ENCODE measurements at regions not wholly inside any gene's neighbourhood (a gene's known extent, or its start where the extent isn't known, plus 50 kb on each side); places are given as distances from the start of the nearest gene placed in this dataset.

DNA sequence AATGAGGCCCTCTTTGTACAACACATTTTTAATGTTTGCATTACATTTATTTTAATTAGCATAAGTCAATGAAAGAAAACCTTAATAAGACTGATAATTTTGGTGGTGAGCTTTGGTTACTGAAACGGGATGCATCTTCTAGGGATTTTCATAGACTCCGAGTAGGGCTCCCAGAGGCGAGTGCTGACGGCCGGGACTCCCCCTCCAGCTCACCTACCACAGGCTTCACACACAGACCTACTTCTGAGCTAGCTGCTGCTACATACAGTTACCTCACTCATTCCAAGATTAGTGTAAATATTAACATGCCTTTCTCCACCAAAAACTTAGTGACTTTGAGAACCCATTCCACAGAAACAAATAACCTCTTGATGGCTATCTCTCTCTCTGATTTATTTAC is 271.1 kb downstream of the GALR1 start:
- TF ChIP-seq, protein P1, sequence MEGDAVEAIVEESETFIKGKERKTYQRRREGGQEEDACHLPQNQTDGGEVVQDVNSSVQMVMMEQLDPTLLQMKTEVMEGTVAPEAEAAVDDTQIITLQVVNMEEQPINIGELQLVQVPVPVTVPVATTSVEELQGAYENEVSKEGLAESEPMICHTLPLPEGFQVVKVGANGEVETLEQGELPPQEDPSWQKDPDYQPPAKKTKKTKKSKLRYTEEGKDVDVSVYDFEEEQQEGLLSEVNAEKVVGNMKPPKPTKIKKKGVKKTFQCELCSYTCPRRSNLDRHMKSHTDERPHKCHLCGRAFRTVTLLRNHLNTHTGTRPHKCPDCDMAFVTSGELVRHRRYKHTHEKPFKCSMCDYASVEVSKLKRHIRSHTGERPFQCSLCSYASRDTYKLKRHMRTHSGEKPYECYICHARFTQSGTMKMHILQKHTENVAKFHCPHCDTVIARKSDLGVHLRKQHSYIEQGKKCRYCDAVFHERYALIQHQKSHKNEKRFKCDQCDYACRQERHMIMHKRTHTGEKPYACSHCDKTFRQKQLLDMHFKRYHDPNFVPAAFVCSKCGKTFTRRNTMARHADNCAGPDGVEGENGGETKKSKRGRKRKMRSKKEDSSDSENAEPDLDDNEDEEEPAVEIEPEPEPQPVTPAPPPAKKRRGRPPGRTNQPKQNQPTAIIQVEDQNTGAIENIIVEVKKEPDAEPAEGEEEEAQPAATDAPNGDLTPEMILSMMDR (IDR thresholded peaks at IDR 0.05), result no peak
- no peak for TF ChIP-seq POLR2A (IDR thresholded peaks at IDR 0.05)
